GM19395 (cell line): ENCODE measurements at regions not wholly inside any gene's neighbourhood (a gene's known extent, or its start where the extent isn't known, plus 50 kb on each side); places are given as distances from the start of the nearest gene placed in this dataset.

Experiments
- ATAC-seq: cut with Tn5 transposase; IDR thresholded peaks from one replicate; pipeline ENCODE4 v1.9.1; 2021; ENCODE audit warnings: mild to moderate bottlenecking, moderate library complexity; ENCODE audit not compliant: unreplicated experiment

GRCh38 chr20:50387996-50388332, 122.2 kb upstream of the PTPN1 start:
- no peak for ATAC-seq

GRCh38 chr20:50388733-50389437, 121.3 kb upstream of the PTPN1 start:
- no peak for ATAC-seq

GRCh38 chr20:50389438-50389807, 120.8 kb upstream of the PTPN1 start:
- no peak for ATAC-seq

- ATAC-seq = no peak
Measured at GRCh38 chr20:50389808-50390684, 120.1 kb upstream of the PTPN1 start.

GRCh38 chr20:50390685-50391443, 119.3 kb upstream of the PTPN1 start:
- ATAC-seq = no peak

GRCh38 chr20:50391444-50392137, 118.6 kb upstream of the PTPN1 start:
- ATAC-seq = no peak

GRCh38 chr20:50392138-50392866, 117.9 kb upstream of the PTPN1 start:
- ATAC-seq = no peak

- no peak for ATAC-seq
Measured at GRCh38 chr20:50393242-50393641, 116.9 kb upstream of the PTPN1 start.

GRCh38 chr20:50393990-50394561, 116.1 kb upstream of the PTPN1 start:
- no peak for ATAC-seq

GRCh38 chr20:50394569-50394968, 115.6 kb upstream of the PTPN1 start:
- no peak for ATAC-seq

GRCh38 chr20:50395251-50395729, 114.9 kb upstream of the PTPN1 start:
- no peak for ATAC-seq

- no peak for ATAC-seq
Measured at GRCh38 chr20:50395914-50396488, 114.2 kb upstream of the PTPN1 start.

- ATAC-seq = no peak
Measured at GRCh38 chr20:50396623-50397022, 113.6 kb upstream of the PTPN1 start.

GRCh38 chr20:50397058-50397457, 113.1 kb upstream of the PTPN1 start:
- ATAC-seq = no peak

- ATAC-seq = no peak
Measured at GRCh38 chr20:50398064-50398463, 112.1 kb upstream of the PTPN1 start.

- no peak for ATAC-seq
Measured at GRCh38 chr20:50398471-50398820, 111.7 kb upstream of the PTPN1 start.

GRCh38 chr20:50398821-50399554, 111.2 kb upstream of the PTPN1 start:
- ATAC-seq = no peak

- ATAC-seq = no peak
Measured at GRCh38 chr20:50399555-50399916, 110.6 kb upstream of the PTPN1 start.
